ENCODE measurements at regions not wholly inside any gene's neighbourhood (a gene's known extent, or its start where the extent isn't known, plus 50 kb on each side); places are given as distances from the start of the nearest gene placed in this dataset.

DNA sequence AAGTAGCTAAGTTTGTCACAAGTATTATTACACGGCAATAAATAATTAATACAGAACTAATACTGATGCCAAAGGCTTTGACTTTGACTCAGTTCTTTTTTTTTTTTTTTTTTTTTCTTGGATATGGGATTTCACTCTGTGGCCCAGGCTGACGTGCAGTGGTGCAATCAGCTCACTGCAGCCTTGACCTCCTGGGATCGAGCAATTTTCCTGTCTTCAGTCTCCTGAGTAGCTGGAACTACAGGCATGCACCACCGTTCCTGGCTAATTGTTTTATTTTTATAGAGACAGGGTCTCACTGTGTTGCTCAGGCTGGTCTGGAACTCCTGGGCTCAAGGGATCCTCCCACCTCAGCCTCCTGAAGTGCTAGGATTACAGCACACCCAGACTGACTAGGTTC is 284.5 kb downstream of the SS18 start:
- Histone ChIP-seq H4K20me1 (ENCODE audit: insufficient read depth, poor library complexity, severe bottlenecking) (no peaks in the 10 kb centered on the region), H3K79me2 (no peaks in the 10 kb centered on the region), H3K36me3 (replicated peaks; ENCODE audit: insufficient read depth, low read depth) (no peaks in the 10 kb centered on the region), H3K27me3 (no peaks in the 10 kb centered on the region), H3K9me3 (ENCODE audit: low read depth) (no peaks in the 10 kb centered on the region), H3K4me2 (no peak overlapping the region), H2AFZ (no peak overlapping the region), H3K4me3 (no peak overlapping the region), H3K9me2 (replicated peaks; ENCODE audit: insufficient read depth) (no peaks in the 10 kb centered on the region), H3K27ac (no peak overlapping the region), H3K4me1 (ENCODE audit: insufficient read depth) (no peaks in the 10 kb centered on the region)
- 84% methylated on average over 4 of the region's 4 CpGs for WGBS (ENCODE audit: low lambda C conversion rate, missing lambda C conversion rate)
- no peak for DNase-seq (ENCODE audit: low spot score)
- TF ChIP-seq, protein P1, sequence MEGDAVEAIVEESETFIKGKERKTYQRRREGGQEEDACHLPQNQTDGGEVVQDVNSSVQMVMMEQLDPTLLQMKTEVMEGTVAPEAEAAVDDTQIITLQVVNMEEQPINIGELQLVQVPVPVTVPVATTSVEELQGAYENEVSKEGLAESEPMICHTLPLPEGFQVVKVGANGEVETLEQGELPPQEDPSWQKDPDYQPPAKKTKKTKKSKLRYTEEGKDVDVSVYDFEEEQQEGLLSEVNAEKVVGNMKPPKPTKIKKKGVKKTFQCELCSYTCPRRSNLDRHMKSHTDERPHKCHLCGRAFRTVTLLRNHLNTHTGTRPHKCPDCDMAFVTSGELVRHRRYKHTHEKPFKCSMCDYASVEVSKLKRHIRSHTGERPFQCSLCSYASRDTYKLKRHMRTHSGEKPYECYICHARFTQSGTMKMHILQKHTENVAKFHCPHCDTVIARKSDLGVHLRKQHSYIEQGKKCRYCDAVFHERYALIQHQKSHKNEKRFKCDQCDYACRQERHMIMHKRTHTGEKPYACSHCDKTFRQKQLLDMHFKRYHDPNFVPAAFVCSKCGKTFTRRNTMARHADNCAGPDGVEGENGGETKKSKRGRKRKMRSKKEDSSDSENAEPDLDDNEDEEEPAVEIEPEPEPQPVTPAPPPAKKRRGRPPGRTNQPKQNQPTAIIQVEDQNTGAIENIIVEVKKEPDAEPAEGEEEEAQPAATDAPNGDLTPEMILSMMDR (IDR thresholded peaks at IDR 0.05; ENCODE audit: poor library complexity), result no peak
- TF ChIP-seq EZH2 (IDR thresholded peaks at IDR 0.05; ENCODE audit: borderline replicate concordance) (no peak), EZH2phosphoT487 (IDR thresholded peaks at IDR 0.05; ENCODE audit: low read depth, severe bottlenecking, unreplicated experiment) (no peak)

DNA sequence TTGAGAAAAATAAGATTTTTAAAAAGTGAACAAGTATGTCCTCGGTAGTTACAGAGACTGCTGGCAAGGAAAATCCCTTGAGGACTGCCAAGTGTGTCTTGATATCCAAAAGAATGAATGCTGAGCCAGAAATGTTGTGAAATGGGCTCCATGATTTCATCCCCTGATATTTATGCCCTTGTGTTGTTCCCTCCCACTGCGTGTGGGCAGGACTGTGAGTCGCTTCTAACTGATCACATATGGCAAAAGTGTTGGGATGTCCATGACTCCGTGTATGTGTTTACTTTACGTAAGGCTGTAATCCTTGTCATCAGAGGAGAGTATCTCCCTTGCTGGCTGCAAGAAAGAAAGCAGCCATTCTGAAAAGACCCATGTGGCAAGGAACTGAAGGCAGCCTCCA is 285.1 kb downstream of the SS18 start:
- WGBS (ENCODE audit: low lambda C conversion rate, missing lambda C conversion rate), result 65% methylated on average over 5 of the region's 5 CpGs
- no peak overlapping the region for H3K4me2 ChIP-seq
- H2AFZ ChIP-seq, result no peak overlapping the region

DNA sequence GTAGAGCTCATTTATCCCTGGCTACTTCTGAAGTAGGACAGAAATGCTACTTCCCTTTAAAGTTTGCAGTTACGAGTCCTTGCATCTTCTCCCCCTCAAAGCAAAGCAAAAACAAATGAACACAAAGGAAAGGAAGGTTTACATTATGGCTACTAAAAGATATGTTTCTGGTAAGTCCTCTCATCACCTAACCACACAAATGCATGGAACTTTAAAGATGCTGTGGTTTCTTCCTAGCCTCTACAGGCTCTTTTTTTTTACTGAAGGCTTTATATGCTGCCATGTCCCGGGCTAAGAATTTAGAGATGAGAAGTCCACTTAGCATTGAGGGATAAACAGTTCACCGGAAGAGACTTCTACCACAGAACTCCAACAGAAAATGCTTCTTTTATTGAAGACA is 291.2 kb downstream of the SS18 start:
- Histone ChIP-seq H3K4me1 (ENCODE audit: insufficient read depth) (no peaks in the 10 kb centered on the region), H3K4me3 (no peak overlapping the region), H3K27ac (no peak overlapping the region), H3K27me3 (no peaks in the 10 kb centered on the region), H4K20me1 (ENCODE audit: insufficient read depth, poor library complexity, severe bottlenecking) (no peaks in the 10 kb centered on the region), H3K36me3 (replicated peaks; ENCODE audit: insufficient read depth, low read depth) (no peaks in the 10 kb centered on the region), H2AFZ (no peak overlapping the region), H3K9me2 (replicated peaks; ENCODE audit: insufficient read depth) (no peaks in the 10 kb centered on the region), H3K4me2 (no peak overlapping the region), H3K79me2 (no peaks in the 10 kb centered on the region), H3K9me3 (ENCODE audit: low read depth) (no peaks in the 10 kb centered on the region)
- TF ChIP-seq EZH2phosphoT487 (IDR thresholded peaks at IDR 0.05; ENCODE audit: low read depth, severe bottlenecking, unreplicated experiment) (no peak), EZH2 (IDR thresholded peaks at IDR 0.05; ENCODE audit: borderline replicate concordance) (no peak)
- TF ChIP-seq, protein P1 (IDR thresholded peaks at IDR 0.05; ENCODE audit: poor library complexity), result no peak
- WGBS (ENCODE audit: low lambda C conversion rate, missing lambda C conversion rate), result 80% methylated on average over 3 of the region's 3 CpGs
- no peak for DNase-seq (ENCODE audit: low spot score)

More for the DNA sequence above, 285.1 kb downstream of the SS18 start:
- Histone ChIP-seq H3K27ac (no peak overlapping the region), H3K27me3 (no peaks in the 10 kb centered on the region), H3K4me3 (no peak overlapping the region), H3K4me1 (ENCODE audit: insufficient read depth) (no peaks in the 10 kb centered on the region), H3K36me3 (replicated peaks; ENCODE audit: insufficient read depth, low read depth) (no peaks in the 10 kb centered on the region), H3K9me2 (replicated peaks; ENCODE audit: insufficient read depth) (no peaks in the 10 kb centered on the region), H3K9me3 (ENCODE audit: low read depth) (no peaks in the 10 kb centered on the region), H3K79me2 (no peaks in the 10 kb centered on the region), H4K20me1 (ENCODE audit: insufficient read depth, poor library complexity, severe bottlenecking) (no peaks in the 10 kb centered on the region)
- TF ChIP-seq, protein P1 (IDR thresholded peaks at IDR 0.05; ENCODE audit: poor library complexity), result no peak
- TF ChIP-seq EZH2 (IDR thresholded peaks at IDR 0.05; ENCODE audit: borderline replicate concordance) (no peak), EZH2phosphoT487 (IDR thresholded peaks at IDR 0.05; ENCODE audit: low read depth, severe bottlenecking, unreplicated experiment) (no peak)
- DNase-seq (ENCODE audit: low spot score), result peak; percentile 24

DNA sequence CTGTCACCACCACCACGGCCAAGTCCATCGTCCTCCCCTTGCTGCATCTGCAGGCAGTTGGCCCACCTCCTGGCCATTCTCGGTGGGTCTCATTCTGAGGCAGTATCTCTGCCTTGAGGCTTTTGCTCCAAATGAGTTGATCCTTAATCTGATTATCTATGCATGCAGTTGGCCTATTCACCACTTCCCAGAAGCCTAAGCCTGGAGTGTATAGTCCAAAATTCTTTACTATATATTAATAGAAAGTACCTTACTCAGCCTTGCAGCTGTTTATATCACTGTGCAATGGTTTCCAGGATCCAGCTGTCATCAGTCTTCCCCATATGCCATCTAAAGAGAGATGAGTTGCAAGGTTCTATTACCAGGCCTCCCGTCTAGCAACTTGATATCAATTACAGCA is 292.4 kb downstream of the SS18 start:
- H3K9me3 ChIP-seq (ENCODE audit: low read depth), result no peaks in the 10 kb centered on the region
- WGBS (ENCODE audit: low lambda C conversion rate, missing lambda C conversion rate), result 86% methylated on average over 4 of the region's 4 CpGs

More for the DNA sequence above, 292.4 kb downstream of the SS18 start:
- H3K79me2 ChIP-seq, result no peaks in the 10 kb centered on the region
- no peak overlapping the region for H3K4me3 ChIP-seq
- no peaks in the 10 kb centered on the region for H4K20me1 ChIP-seq (ENCODE audit: insufficient read depth, poor library complexity, severe bottlenecking)
- H3K27me3 ChIP-seq, result no peaks in the 10 kb centered on the region
- H3K36me3 ChIP-seq (replicated peaks; ENCODE audit: insufficient read depth, low read depth), result no peaks in the 10 kb centered on the region
- no peaks in the 10 kb centered on the region for H3K9me2 ChIP-seq (replicated peaks; ENCODE audit: insufficient read depth)
- no peak overlapping the region for H3K27ac ChIP-seq
- no peak for TF ChIP-seq EZH2 (IDR thresholded peaks at IDR 0.05; ENCODE audit: borderline replicate concordance)
- TF ChIP-seq, protein P1 (IDR thresholded peaks at IDR 0.05; ENCODE audit: poor library complexity), result no peak
- no peak for TF ChIP-seq EZH2phosphoT487 (IDR thresholded peaks at IDR 0.05; ENCODE audit: low read depth, severe bottlenecking, unreplicated experiment)
- no peak overlapping the region for H2AFZ ChIP-seq
- H3K4me1 ChIP-seq (ENCODE audit: insufficient read depth), result no peaks in the 10 kb centered on the region
- no peak for DNase-seq (ENCODE audit: low spot score)
- H3K4me2 ChIP-seq, result no peak overlapping the region
